HCT116 (cell line): ENCODE measurements at regions not wholly inside any gene's neighbourhood (a gene's known extent, or its start where the extent isn't known, plus 50 kb on each side); places are given as distances from the start of the nearest gene placed in this dataset.

Source experiments
- ATAC-seq: fragments of 200-7000 bp; cut with Tn5 transposase; 2 replicates; pipeline ENCODE4 v1.9.1; 2020; ENCODE audit warnings: mild to moderate bottlenecking, moderate library complexity
- BruUV-seq: library from RNA; stranded (reverse); fragments of 400-500 nt; replicated peaks from 2 replicates; lab custom pipeline; 2021; lab: Mats Ljungman, UMichigan
- CTCF ChIA-PET: fragments of 300-600 bp; sonication (Branson Sonifier 250); formaldehyde crosslinking; loops from one replicate; lab custom pipeline; 2021; ENCODE audit warnings: antibody characterized with exemption; lab: Charles Lee
- POLR2A ChIA-PET: fragments of 300-600, 350-600 bp; sonication (Branson Sonifier 250); formaldehyde crosslinking; loops from one replicate; lab custom pipeline; 2021; ENCODE audit warnings: antibody characterized with exemption; lab: Charles Lee
- RAD21 ChIA-PET, 2 experiments: fragments of 300-600 bp; sonication (Branson Sonifier 250); formaldehyde crosslinking; loops; one replicate each; lab custom pipeline; 2023; ENCODE audit warnings: low total read pairs in 2 of 2; ENCODE audit not compliant: uncharacterized antibody in 2 of 2, unreplicated experiment in 2 of 2, low non-redundant PET in 1 of 2; lab: Charles Lee
- DNase-seq: peaks from one replicate; pipeline ENCODE4 v3.0.0-alpha.2; 2010; ENCODE audit warnings: low read depth, low spot score
- H2AFZ ChIP-seq: fragments of 200-600 bp; shearing (Covaris generic), sonication (generic); 2 replicates; pipeline ENCODE4 v1.6.1; 2017; ENCODE audit warnings: low read depth, mixed run types, mixed read lengths, antibody characterized with exemption, low read length; ENCODE audit not compliant: poor library complexity, severe bottlenecking
- H3K27ac ChIP-seq: 2 replicates; pipeline ENCODE4 v1.5.1; 2012; ENCODE audit warnings: low read depth, low read length
- H3K27me3 ChIP-seq: fragments of 200-600 bp; sonication (generic); 2 replicates; pipeline ENCODE4 v1.6.1; 2016; ENCODE audit warnings: mixed run types, low read length, mixed read lengths; ENCODE audit not compliant: insufficient read depth
- H3K36me3 ChIP-seq, 2 experiments: fragments of 200-500 bp in 1 of 2; fragments of 200-600 bp in 1 of 2; sonication (Bioruptor generic) in 1 of 2; sonication (generic) in 1 of 2; 2 replicates each; pipeline versions ENCODE4 v1.5.1 to v1.6.1; 2014 to 2016; ENCODE audit warnings: low read length in 2 of 2, inconsistent platforms in 1 of 2, mixed read lengths in 1 of 2, mixed run types in 1 of 2; ENCODE audit not compliant: insufficient read depth in 2 of 2, control insufficient read depth in 1 of 2
- H3K4me1 ChIP-seq, 2 experiments: fragments of 200-600 bp in 1 of 2; sonication (generic) in 1 of 2; 2 replicates each; pipeline versions ENCODE4 v1.5.1 to v1.6.1; 2012 to 2017; ENCODE audit warnings: low read length in 2 of 2, inconsistent platforms in 1 of 2, mild to moderate bottlenecking in 1 of 2, mixed read lengths in 1 of 2, mixed run types in 1 of 2, moderate library complexity in 1 of 2; ENCODE audit not compliant: insufficient read depth in 2 of 2, control insufficient read depth in 1 of 2
- H3K4me2 ChIP-seq: fragments of 200-600 bp; sonication (generic); 2 replicates; pipeline ENCODE4 v1.6.1; 2017; ENCODE audit warnings: mixed run types, low read length, mixed read lengths
- H3K4me3 ChIP-seq, 2 experiments: fragments of 200-600 bp in 1 of 2; sonication (generic) in 1 of 2; replicated peaks in 1 of 2; 2 replicates each; pipeline ENCODE4 v1.5.1; 2011 to 2016; ENCODE audit warnings: low read length in 2 of 2, control low read depth in 1 of 2, low read depth in 1 of 2, mild to moderate bottlenecking in 1 of 2, mixed read lengths in 1 of 2, mixed run types in 1 of 2
- H3K79me2 ChIP-seq: fragments of 200-600 bp; sonication (generic); 2 replicates; pipeline ENCODE4 v1.6.1; 2017; ENCODE audit warnings: mild to moderate bottlenecking, mixed run types, low read length, moderate library complexity, mixed read lengths; ENCODE audit not compliant: insufficient read depth
- H3K9ac ChIP-seq: fragments of 200-600 bp; sonication (generic); 2 replicates; pipeline ENCODE4 v1.6.1; 2016; ENCODE audit warnings: low read length, mixed read lengths
- H3K9me2 ChIP-seq: fragments of 200-600 bp; sonication (generic), shearing (Covaris generic); 2 replicates; pipeline ENCODE4 v1.6.1; 2017; ENCODE audit warnings: mixed run types, mild to moderate bottlenecking, moderate library complexity; ENCODE audit not compliant: insufficient read depth
- H3K9me3 ChIP-seq, 2 experiments: fragments of 200-500 bp in 1 of 2; fragments of 200-600 bp in 1 of 2; sonication (Bioruptor generic) in 1 of 2; sonication (generic) in 1 of 2; 2 replicates each; pipeline ENCODE4 v1.6.1; 2014 to 2017; ENCODE audit warnings: low read length in 2 of 2, mixed read lengths in 2 of 2, inconsistent platforms in 1 of 2, low read depth in 1 of 2, mild to moderate bottlenecking in 1 of 2, mixed run types in 1 of 2, moderate library complexity in 1 of 2; ENCODE audit not compliant: control insufficient read depth in 1 of 2, insufficient read depth in 1 of 2
- H4K20me1 ChIP-seq: fragments of 200-600 bp; sonication (generic), shearing (Covaris generic); 2 replicates; pipeline ENCODE4 v1.6.1; 2017; ENCODE audit warnings: mixed run types, mild to moderate bottlenecking, moderate library complexity; ENCODE audit not compliant: insufficient read depth
- CBX3 ChIP-seq: IDR thresholded peaks from 2 replicates; pipeline ENCODE4 v1.6.1; 2012; ENCODE audit warnings: low read depth
- CEBPB ChIP-seq: IDR thresholded peaks from 2 replicates; pipeline ENCODE4 v1.6.1; 2012; ENCODE audit warnings: low read depth
- EGR1 ChIP-seq: IDR thresholded peaks from 2 replicates; pipeline ENCODE4 v1.6.1; 2012; ENCODE audit warnings: low read depth
- ELF1 ChIP-seq: IDR thresholded peaks from 2 replicates; pipeline ENCODE4 v1.6.1; 2012; ENCODE audit warnings: low read depth, borderline replicate concordance
- EZH2 ChIP-seq: fragments of 200-600 bp; sonication (generic); IDR thresholded peaks from 2 replicates; pipeline ENCODE4 v1.6.1; 2017; ENCODE audit warnings: antibody characterized with exemption, mixed run types
- EZH2phosphoT487 ChIP-seq: fragments of 200-600 bp; IDR thresholded peaks from 2 replicates; pipeline ENCODE4 v1.6.1; 2018; ENCODE audit warnings: antibody characterized with exemption, borderline replicate concordance
- FOSL1 ChIP-seq: IDR thresholded peaks from 2 replicates; pipeline ENCODE4 v1.6.1; 2012; ENCODE audit warnings: low read depth
- MAX ChIP-seq: IDR thresholded peaks from 2 replicates; pipeline ENCODE4 v1.6.1; 2012
- POLR2A ChIP-seq: IDR thresholded peaks from 2 replicates; pipeline ENCODE4 v1.7.0; 2011; ENCODE audit warnings: borderline replicate concordance; ENCODE audit not compliant: insufficient read depth, insufficient read length; ENCODE audit errors: extremely low read depth
- REST ChIP-seq: IDR thresholded peaks from 2 replicates; pipeline ENCODE4 v1.6.1; 2012; ENCODE audit warnings: low read depth
- SIN3A ChIP-seq: IDR thresholded peaks from 2 replicates; pipeline ENCODE4 v1.6.1; 2012; ENCODE audit warnings: low read depth
- SP1 ChIP-seq: IDR thresholded peaks from 2 replicates; pipeline ENCODE4 v1.6.1; 2012; ENCODE audit warnings: low read depth
- SRF ChIP-seq: IDR thresholded peaks from 2 replicates; pipeline ENCODE4 v1.6.1; 2012; ENCODE audit warnings: low read depth
- ZBTB33 ChIP-seq: IDR thresholded peaks from 2 replicates; pipeline ENCODE4 v1.6.1; 2011; ENCODE audit warnings: mild to moderate bottlenecking, low read length, moderate library complexity; ENCODE audit not compliant: insufficient replicate concordance; ENCODE audit errors: extremely low read depth
- ZFX ChIP-seq: fragments of 450-650 bp; IDR thresholded peaks from 2 replicates; pipeline ENCODE4 v1.6.1; 2017
- ZNF274 ChIP-seq: fragments of 200-500 bp; sonication (Bioruptor generic); IDR thresholded peaks from 2 replicates; pipeline ENCODE4 v1.6.1; 2014; ENCODE audit warnings: mild to moderate bottlenecking, low read depth, low read length, inconsistent platforms
- intact Hi-C: fragments of 100-400 bp; cut with micrococcal nuclease; formaldehyde crosslinking; loops from 2 replicates; pipeline ENCODE4 v1.10.0; 2022

DNA sequence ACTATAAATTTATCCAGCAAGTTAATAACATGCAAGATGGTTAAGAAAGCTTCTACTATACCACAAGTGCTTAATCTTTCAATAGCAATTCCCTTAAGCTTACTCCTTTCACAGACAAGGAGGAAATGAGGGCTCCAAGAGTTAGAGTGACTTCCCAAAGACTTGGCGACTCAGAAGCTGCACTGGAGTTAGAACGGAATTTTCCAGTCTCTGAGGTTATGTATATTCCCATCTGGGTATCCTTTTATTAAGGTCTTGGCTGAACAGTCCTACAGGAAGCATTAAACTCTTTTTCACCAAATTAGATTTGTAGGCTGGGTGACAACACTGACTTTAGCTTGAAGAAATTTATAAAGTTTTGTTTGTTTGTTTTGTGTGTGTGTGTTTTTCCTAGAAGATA, 256.9 kb upstream of the DPP10 start:
- no peak overlapping the region for H3K27ac ChIP-seq
- no peak overlapping the region for H3K9ac ChIP-seq
- no peaks in the 10 kb centered on the region for H3K9me2 ChIP-seq
- no peaks in the 10 kb centered on the region for H3K9me3 ChIP-seq
- no peak overlapping the region for H3K4me3 ChIP-seq
- no peak overlapping the region for H3K4me2 ChIP-seq
- H4K20me1 ChIP-seq, result no peaks in the 10 kb centered on the region
- RAD21 ChIA-PET, result no interaction called here
- H3K36me3 ChIP-seq, result no peaks in the 10 kb centered on the region
- no peaks in the 10 kb centered on the region for H3K4me1 ChIP-seq
- H2AFZ ChIP-seq, result no peak overlapping the region
- no peak for ATAC-seq
- CTCF ChIA-PET, result no interaction called here
- intact Hi-C loops, result no loop called here
- no peaks in the 10 kb centered on the region for H3K79me2 ChIP-seq
- TF ChIP-seq CBX3 (no peak), REST (no peak), ELF1 (no peak), EZH2 (no peak), SP1 (no peak), SIN3A (no peak), MAX (no peak), EZH2phosphoT487 (no peak), ZNF274 (no peak), POLR2A (no peak), EGR1 (no peak), ZBTB33 (no peak), SRF (no peak), FOSL1 (no peak), ZFX (no peak), CEBPB (no peak)
- H3K27me3 ChIP-seq, result no peaks in the 10 kb centered on the region
- POLR2A ChIA-PET, result no interaction called here
- BruUV-seq, result no TSS peak
- DNase-seq, result no peak
